ENCODE measurements at regions not wholly inside any gene's neighbourhood (a gene's known extent, or its start where the extent isn't known, plus 50 kb on each side); places are given as distances from the start of the nearest gene placed in this dataset.

DNA sequence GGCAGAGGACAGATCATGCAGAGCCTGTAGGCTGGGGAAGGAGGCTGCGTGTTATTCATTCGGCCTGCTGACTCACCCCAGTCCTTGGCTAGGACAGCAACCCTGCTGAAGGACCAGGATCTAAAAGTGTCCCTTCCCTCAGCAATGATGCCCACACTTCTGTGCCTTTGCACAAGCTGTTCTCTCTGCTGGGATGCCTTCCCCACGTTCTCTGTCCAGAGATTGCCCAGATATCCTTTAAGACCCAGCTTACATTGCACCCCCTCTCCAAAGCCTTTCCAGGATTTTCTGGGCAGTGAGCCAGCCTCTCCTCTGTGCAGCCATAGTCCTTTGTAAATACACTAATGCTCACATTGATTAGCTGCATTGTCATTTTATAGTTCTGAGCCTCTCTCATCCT is 99.3 kb upstream of the CHD6 start:
- intact Hi-C loops (cut with DNase I), result no loop called here
- Histone ChIP-seq H3K27me3 (no peaks in the 10 kb centered on the region), H3K4me1 (no peaks in the 10 kb centered on the region), H3K27ac (no peak overlapping the region), H3K9me3 (no peaks in the 10 kb centered on the region), H3K36me3 (no peaks in the 10 kb centered on the region), H3K4me3 (no peak overlapping the region)
- no peak for DNase-seq (ENCODE audit: extremely low spot score in 2 of 2)
- TF ChIP-seq POLR2A (IDR thresholded peaks at IDR 0.05) (no peak), POLR2AphosphoS5 (IDR thresholded peaks at IDR 0.05; ENCODE audit: insufficient read depth in 1 of 2, low read depth in 1 of 2) (no peak)
- TF ChIP-seq, protein P1, sequence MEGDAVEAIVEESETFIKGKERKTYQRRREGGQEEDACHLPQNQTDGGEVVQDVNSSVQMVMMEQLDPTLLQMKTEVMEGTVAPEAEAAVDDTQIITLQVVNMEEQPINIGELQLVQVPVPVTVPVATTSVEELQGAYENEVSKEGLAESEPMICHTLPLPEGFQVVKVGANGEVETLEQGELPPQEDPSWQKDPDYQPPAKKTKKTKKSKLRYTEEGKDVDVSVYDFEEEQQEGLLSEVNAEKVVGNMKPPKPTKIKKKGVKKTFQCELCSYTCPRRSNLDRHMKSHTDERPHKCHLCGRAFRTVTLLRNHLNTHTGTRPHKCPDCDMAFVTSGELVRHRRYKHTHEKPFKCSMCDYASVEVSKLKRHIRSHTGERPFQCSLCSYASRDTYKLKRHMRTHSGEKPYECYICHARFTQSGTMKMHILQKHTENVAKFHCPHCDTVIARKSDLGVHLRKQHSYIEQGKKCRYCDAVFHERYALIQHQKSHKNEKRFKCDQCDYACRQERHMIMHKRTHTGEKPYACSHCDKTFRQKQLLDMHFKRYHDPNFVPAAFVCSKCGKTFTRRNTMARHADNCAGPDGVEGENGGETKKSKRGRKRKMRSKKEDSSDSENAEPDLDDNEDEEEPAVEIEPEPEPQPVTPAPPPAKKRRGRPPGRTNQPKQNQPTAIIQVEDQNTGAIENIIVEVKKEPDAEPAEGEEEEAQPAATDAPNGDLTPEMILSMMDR (IDR thresholded peaks at IDR 0.05), result no peak

DNA sequence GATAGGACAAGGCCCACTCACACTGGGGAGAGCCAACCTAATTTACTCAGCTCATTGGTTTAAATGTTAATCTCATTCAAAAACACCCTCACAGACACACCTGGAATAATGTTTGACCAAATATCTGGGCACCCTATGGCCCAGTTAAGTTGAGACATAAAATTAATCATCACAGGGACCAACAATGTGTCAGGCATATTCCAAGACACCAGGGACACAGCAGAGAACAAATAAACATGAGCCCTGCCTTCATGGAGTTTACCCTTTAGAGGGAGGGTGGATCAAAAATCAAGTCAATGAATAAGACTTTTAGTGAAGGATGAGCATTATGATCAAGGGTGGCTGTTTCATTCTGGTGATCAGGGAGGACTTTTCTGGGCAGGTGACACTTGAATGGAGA is 98.7 kb upstream of the CHD6 start:
- intact Hi-C loops (cut with DNase I), result no loop called here

DNA sequence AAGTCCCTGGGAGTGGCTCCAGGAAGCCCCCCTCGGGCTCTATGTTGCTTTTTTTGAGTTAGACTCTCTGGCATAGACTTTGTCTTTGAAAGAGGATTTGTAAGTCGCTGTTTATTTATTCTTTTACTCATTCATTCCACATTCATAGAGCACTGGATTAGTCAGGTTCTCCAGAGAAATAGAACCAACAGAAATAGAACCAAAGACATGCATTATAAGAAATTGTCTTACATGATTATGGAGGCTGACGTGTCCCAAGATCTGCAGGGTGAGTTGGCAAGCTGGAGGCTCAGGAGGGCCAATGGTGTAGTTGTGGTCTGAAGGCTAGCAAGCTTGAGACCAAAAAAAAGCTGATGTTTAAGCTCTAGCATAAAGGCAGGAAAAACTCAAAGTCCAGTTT is 98.3 kb upstream of the CHD6 start:
- H3K27ac ChIP-seq, result no peak overlapping the region
- no peaks in the 10 kb centered on the region for H3K9me3 ChIP-seq
- no peaks in the 10 kb centered on the region for H3K36me3 ChIP-seq
- intact Hi-C loops (cut with DNase I), result no loop called here
- H3K4me3 ChIP-seq, result no peak overlapping the region
- TF ChIP-seq POLR2AphosphoS5 (IDR thresholded peaks at IDR 0.05; ENCODE audit: insufficient read depth in 1 of 2, low read depth in 1 of 2), result no peak
- TF ChIP-seq, protein P1 (IDR thresholded peaks at IDR 0.05), result no peak
- TF ChIP-seq POLR2A (IDR thresholded peaks at IDR 0.05), result no peak
- no peak for DNase-seq (ENCODE audit: extremely low spot score in 2 of 2)
- no peaks in the 10 kb centered on the region for H3K4me1 ChIP-seq
- no peaks in the 10 kb centered on the region for H3K27me3 ChIP-seq

More for the DNA sequence above, 98.7 kb upstream of the CHD6 start:
- no peak for DNase-seq (ENCODE audit: extremely low spot score in 2 of 2)
- H3K27me3 ChIP-seq, result no peaks in the 10 kb centered on the region
- H3K9me3 ChIP-seq, result no peaks in the 10 kb centered on the region
- H3K4me3 ChIP-seq, result no peak overlapping the region
- no peaks in the 10 kb centered on the region for H3K4me1 ChIP-seq
- TF ChIP-seq POLR2AphosphoS5 (IDR thresholded peaks at IDR 0.05; ENCODE audit: insufficient read depth in 1 of 2, low read depth in 1 of 2) (no peak), POLR2A (IDR thresholded peaks at IDR 0.05) (no peak)
- TF ChIP-seq, protein P1 (IDR thresholded peaks at IDR 0.05), result no peak
- H3K36me3 ChIP-seq, result no peaks in the 10 kb centered on the region
- no peak overlapping the region for H3K27ac ChIP-seq

DNA sequence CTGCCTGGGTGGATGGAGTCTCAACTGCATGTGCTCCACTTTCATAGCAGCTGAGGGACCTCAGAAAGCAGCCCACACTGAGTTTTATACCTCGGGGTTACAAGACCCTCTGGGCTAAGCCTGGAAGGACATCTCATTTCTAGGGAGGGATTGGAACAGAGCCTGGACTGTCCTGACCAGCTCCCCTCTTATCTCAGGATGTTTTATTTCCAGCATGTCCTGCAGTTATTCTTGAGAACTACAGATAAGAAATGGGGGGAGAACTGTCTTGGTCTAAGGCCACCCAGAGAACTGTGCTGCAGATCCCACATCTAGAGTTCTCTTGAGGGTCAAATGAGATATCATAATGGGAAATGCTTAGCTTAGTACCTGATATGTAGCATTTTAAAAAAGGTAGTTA is 97.3 kb upstream of the CHD6 start:
- DNase-seq (ENCODE audit: extremely low spot score in 2 of 2), result no peak
- H3K36me3 ChIP-seq, result no peaks in the 10 kb centered on the region
- TF ChIP-seq, protein P1 (IDR thresholded peaks at IDR 0.05), result no peak
- no peaks in the 10 kb centered on the region for H3K27me3 ChIP-seq
- H3K4me1 ChIP-seq, result no peaks in the 10 kb centered on the region
- no peak overlapping the region for H3K27ac ChIP-seq
- intact Hi-C loops (cut with DNase I), result no loop called here
- H3K4me3 ChIP-seq, result no peak overlapping the region
- H3K9me3 ChIP-seq, result no peaks in the 10 kb centered on the region

DNA sequence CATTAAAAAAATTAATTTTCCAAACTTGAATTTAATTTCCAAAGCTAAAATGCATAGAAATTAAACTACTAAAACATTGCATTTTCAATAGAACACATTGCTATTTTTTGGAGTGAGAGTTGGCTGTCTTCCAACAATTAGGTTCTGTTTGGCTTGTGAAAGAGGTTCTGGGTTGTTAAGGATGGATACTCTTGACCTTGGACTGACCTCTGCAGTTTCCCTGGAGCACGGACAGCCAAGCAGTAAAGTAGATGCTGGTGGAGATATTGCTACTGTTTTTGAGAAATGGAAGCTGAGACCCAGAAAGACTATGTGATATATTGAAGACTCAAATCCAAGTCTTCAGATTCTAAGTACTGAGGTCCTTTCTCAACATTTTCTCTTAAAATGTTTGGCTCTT is 95.9 kb upstream of the CHD6 start:
- Histone ChIP-seq H3K4me1 (no peaks in the 10 kb centered on the region), H3K27ac (no peak overlapping the region), H3K9me3 (no peaks in the 10 kb centered on the region), H3K4me3 (no peak overlapping the region), H3K27me3 (no peaks in the 10 kb centered on the region), H3K36me3 (no peaks in the 10 kb centered on the region)
- DNase-seq (ENCODE audit: extremely low spot score in 2 of 2), result no peak
- intact Hi-C loops (cut with DNase I), result no loop called here
- TF ChIP-seq, protein P1 (IDR thresholded peaks at IDR 0.05), result no peak
- TF ChIP-seq POLR2A (IDR thresholded peaks at IDR 0.05) (no peak), POLR2AphosphoS5 (IDR thresholded peaks at IDR 0.05; ENCODE audit: insufficient read depth in 1 of 2, low read depth in 1 of 2) (no peak)

Data from vagina (tissue), 2 donors.